Keratinocyte (primary cell): ENCODE measurements at regions not wholly inside any gene's neighbourhood (a gene's known extent, or its start where the extent isn't known, plus 50 kb on each side); places are given as distances from the start of the nearest gene placed in this dataset.
"Not testable (repeated sequence)": the region's sequence is repeated elsewhere in the genome, so short reads cannot be mapped to it uniquely, and the experiment has no call there.

Source experiments
- EZH2 ChIP-seq: IDR thresholded peaks from one replicate; pipeline ENCODE4 v1.6.1; 2012; ENCODE audit warnings: inconsistent platforms, mild to moderate bottlenecking, low read length, moderate library complexity
- TF ChIP-seq, protein P1 (sequence below), 3 experiments: IDR thresholded peaks in 1 of 3; conservative IDR thresholded peaks in 1 of 3; optimal IDR thresholded peaks in 1 of 3; 2 replicates in 2 of 3; 3 replicates in 1 of 3; pipeline versions ENCODE3 to v1.5.1; 2011; ENCODE audit warnings: low read length in 3 of 3, mild to moderate bottlenecking in 3 of 3, moderate library complexity in 2 of 3, control low read depth in 1 of 3, inconsistent platforms in 1 of 3; ENCODE audit not compliant: insufficient read depth in 2 of 3; ENCODE audit errors: extremely low read depth in 1 of 3

DNA sequence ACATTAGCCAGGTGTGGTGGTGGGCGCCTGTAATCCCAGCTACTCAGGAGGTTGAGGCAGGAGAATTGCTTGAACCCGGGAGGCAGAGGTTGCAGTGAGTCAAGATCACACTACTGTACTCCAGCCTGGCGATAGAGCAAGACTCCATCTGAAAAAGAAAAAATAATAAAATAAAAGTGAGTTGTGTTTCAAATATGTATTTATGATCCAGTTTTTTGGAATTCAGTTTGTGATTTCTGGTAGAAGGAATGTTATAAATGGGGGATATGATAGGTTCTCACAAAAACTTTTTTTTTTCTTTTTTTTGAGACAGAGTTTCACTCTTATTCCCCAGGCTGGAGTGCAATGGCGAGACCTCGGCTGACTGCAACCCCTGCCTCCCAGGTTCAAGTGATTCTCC, 502.2 kb downstream of the SPATA31D1 start:
- TF ChIP-seq, protein P1, sequence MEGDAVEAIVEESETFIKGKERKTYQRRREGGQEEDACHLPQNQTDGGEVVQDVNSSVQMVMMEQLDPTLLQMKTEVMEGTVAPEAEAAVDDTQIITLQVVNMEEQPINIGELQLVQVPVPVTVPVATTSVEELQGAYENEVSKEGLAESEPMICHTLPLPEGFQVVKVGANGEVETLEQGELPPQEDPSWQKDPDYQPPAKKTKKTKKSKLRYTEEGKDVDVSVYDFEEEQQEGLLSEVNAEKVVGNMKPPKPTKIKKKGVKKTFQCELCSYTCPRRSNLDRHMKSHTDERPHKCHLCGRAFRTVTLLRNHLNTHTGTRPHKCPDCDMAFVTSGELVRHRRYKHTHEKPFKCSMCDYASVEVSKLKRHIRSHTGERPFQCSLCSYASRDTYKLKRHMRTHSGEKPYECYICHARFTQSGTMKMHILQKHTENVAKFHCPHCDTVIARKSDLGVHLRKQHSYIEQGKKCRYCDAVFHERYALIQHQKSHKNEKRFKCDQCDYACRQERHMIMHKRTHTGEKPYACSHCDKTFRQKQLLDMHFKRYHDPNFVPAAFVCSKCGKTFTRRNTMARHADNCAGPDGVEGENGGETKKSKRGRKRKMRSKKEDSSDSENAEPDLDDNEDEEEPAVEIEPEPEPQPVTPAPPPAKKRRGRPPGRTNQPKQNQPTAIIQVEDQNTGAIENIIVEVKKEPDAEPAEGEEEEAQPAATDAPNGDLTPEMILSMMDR (optimal IDR thresholded peaks at IDR 0.05 in 1 of 3, IDR thresholded peaks at IDR 0.05 in 1 of 3, conservative IDR thresholded peaks at IDR 0.05 in 1 of 3; ENCODE audit: extremely low read depth in 1 of 3, insufficient read depth in 2 of 3, low read length in 3 of 3) = not testable (repeated sequence)
- TF ChIP-seq EZH2 = not testable (repeated sequence)
